ENCODE measurements at regions not wholly inside any gene's neighbourhood (a gene's known extent, or its start where the extent isn't known, plus 50 kb on each side); places are given as distances from the start of the nearest gene placed in this dataset.

DNA sequence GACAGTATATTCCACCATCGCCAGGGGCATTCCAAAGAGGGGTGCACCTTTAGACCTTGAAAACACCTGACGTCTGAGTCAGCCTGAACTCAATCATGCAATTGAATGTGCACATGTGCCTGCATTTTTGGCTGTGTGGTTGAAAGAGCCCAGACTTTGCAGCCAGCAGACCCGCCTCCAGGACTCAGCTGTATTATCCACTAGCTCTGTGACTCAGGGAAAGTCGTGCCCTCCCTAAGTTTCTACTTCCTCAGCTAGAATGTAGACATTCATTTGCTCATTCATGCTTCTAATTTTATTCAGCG is 94.2 kb downstream of the LRRC30 start:
- Mint-ChIP-seq H3K27ac (no peak overlapping the region), H3K9me3 (peaks cover 0 to 4% (median 0%) of the 10 kb centered on the region in 7 donors), H3K4me3 (no peak overlapping the region), H3K27me3 (ENCODE audit: low read depth in 3 of 3) (peaks cover 2 to 13% (median 5%) of the 10 kb centered on the region in 3 donors), H3K4me1 (peaks cover 7% of the 10 kb centered on the region), H3K36me3 (no peaks in the 10 kb centered on the region)
- H3K9me3 ChIP-seq (replicated peaks in 1 of 2; ENCODE audit: control insufficient read depth in 1 of 2, insufficient read depth in 1 of 2, low read length in 2 of 2) = no peaks in the 10 kb centered on the region
- no peak for TF ChIP-seq CTCF (IDR thresholded peaks at IDR 0.05)
- H2AFZ ChIP-seq (ENCODE audit: insufficient read depth, low read depth, low read length, poor library complexity, severe bottlenecking) = no peak overlapping the region
- H3K27me3 ChIP-seq (ENCODE audit: control insufficient read depth in 2 of 2, insufficient read depth in 2 of 2, low read length in 2 of 2) = no peaks in the 10 kb centered on the region
- H3K4me3 ChIP-seq (replicated peaks in 1 of 3; ENCODE audit: low read depth in 2 of 3, low read length in 3 of 3) = no peak overlapping the region
- no peak for DNase-seq
- H3K79me2 ChIP-seq (ENCODE audit: insufficient read depth, low read length) = no peaks in the 10 kb centered on the region
- no peaks in the 10 kb centered on the region for H3K36me3 ChIP-seq (replicated peaks in 1 of 2; ENCODE audit: control insufficient read depth in 1 of 2, insufficient read depth in 2 of 2, low read length in 2 of 2)
- intact Hi-C loops (cut with micrococcal nuclease) = no loop called here
- H3K4me1 ChIP-seq (ENCODE audit: control insufficient read depth in 1 of 2, insufficient read depth in 2 of 2, low read length in 2 of 2) = no peaks in the 10 kb centered on the region
- no peak overlapping the region for H3K9ac ChIP-seq (ENCODE audit: insufficient read depth, low read length, poor library complexity, severe bottlenecking)
- H3K4me2 ChIP-seq (replicated peaks; ENCODE audit: extremely low read depth, low read length, poor library complexity, severe bottlenecking) = no peak overlapping the region
- no peaks in the 10 kb centered on the region for H4K20me1 ChIP-seq (ENCODE audit: insufficient read depth, low read length)
- no peak overlapping the region for H3K27ac ChIP-seq (ENCODE audit: low read depth in 1 of 2, low read length in 2 of 2)
- WGBS (ENCODE audit: insufficient coverage) = 100% methylated on average over 2 of the region's 5 CpGs

DNA sequence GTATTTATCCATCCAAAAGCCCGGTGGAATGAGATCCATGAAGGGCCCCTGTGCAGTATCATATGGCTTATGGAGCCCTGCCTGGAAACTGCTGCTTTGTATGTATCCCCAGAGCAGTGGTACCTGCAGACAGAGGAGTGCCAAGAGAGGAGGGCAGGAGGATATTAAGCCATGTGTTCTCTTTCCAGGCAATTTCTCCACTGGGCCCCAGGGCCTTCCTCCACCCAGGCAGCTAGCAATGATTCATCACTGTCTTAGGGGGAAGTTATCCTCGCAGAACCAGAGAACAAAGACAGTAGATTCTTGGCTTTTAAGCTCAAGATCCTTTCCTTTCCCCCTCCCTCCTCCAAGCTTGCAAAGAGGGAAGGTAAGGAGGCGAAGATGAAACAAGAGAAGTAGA is 98.1 kb downstream of the LRRC30 start:
- no peaks in the 10 kb centered on the region for H4K20me1 ChIP-seq (ENCODE audit: insufficient read depth, low read length)
- no peak overlapping the region for H3K4me2 ChIP-seq (replicated peaks; ENCODE audit: extremely low read depth, low read length, poor library complexity, severe bottlenecking)
- Mint-ChIP-seq H3K4me3 (no peak overlapping the region), H3K27me3 (ENCODE audit: low read depth in 3 of 3) (peaks cover 0 to 5% (median 4%) of the 10 kb centered on the region in 3 donors), H3K36me3 (no peaks in the 10 kb centered on the region), H3K9me3 (peaks cover 0 to 2% (median 0%) of the 10 kb centered on the region in 7 donors), H3K4me1 (peaks cover 7% of the 10 kb centered on the region), H3K27ac (peak overlapping the region in 1 of 7 donors; percentile 47)
- H3K79me2 ChIP-seq (ENCODE audit: insufficient read depth, low read length) = no peaks in the 10 kb centered on the region
- WGBS (ENCODE audit: insufficient coverage) = 100% methylated on average over 1 of the region's 3 CpGs
- H3K36me3 ChIP-seq (replicated peaks in 1 of 2; ENCODE audit: control insufficient read depth in 1 of 2, insufficient read depth in 2 of 2, low read length in 2 of 2) = no peaks in the 10 kb centered on the region
- intact Hi-C loops (cut with micrococcal nuclease) = no loop called here
- no peaks in the 10 kb centered on the region for H3K9me3 ChIP-seq (replicated peaks in 1 of 2; ENCODE audit: control insufficient read depth in 1 of 2, insufficient read depth in 1 of 2, low read length in 2 of 2)
- no peak for TF ChIP-seq CTCF (IDR thresholded peaks at IDR 0.05)
- no peak overlapping the region for H2AFZ ChIP-seq (ENCODE audit: insufficient read depth, low read depth, low read length, poor library complexity, severe bottlenecking)
- H3K27ac ChIP-seq (ENCODE audit: low read depth in 1 of 2, low read length in 2 of 2) = no peak overlapping the region
- no peaks in the 10 kb centered on the region for H3K27me3 ChIP-seq (ENCODE audit: control insufficient read depth in 2 of 2, insufficient read depth in 2 of 2, low read length in 2 of 2)
- H3K4me3 ChIP-seq (replicated peaks in 1 of 3; ENCODE audit: low read depth in 2 of 3, low read length in 3 of 3) = no peak overlapping the region
- DNase-seq = no peak
- H3K4me1 ChIP-seq (ENCODE audit: control insufficient read depth in 1 of 2, insufficient read depth in 2 of 2, low read length in 2 of 2) = no peaks in the 10 kb centered on the region
- H3K9ac ChIP-seq (ENCODE audit: insufficient read depth, low read length, poor library complexity, severe bottlenecking) = no peak overlapping the region

Measured in CD14-positive monocyte (primary cell).